ENCODE measurements at regions not wholly inside any gene's neighbourhood (a gene's known extent, or its start where the extent isn't known, plus 50 kb on each side); places are given as distances from the start of the nearest gene placed in this dataset.

DNA sequence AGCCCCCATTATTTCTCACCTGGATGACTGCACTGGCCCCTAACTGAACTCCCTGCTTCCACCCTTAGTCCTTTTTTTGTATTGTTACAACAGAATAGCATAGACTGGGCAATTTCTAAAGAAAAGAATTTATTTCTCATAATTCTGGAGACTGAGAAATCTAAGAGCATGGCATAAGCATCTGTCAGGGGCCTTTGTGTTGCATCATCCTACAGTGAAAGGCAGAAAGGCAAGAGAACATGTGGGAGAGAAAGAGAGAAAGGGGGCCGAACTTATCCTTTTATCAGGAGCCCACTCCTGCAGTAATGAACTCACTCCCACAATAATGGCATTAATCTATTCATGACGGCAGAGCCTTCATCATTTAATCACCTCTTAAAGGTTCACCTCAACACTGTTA lies 122.1 kb downstream of the EFNB1 start:
- H2AFZ ChIP-seq (ENCODE audit: low read depth) = no peak overlapping the region
- H3K79me2 ChIP-seq (ENCODE audit: insufficient read depth, low read depth) = no peaks in the 10 kb centered on the region
- H4K20me1 ChIP-seq (ENCODE audit: insufficient read depth) = no peaks in the 10 kb centered on the region
- no peaks in the 10 kb centered on the region for H3K36me3 ChIP-seq (ENCODE audit: insufficient read depth)
- H3K4me1 ChIP-seq (ENCODE audit: low read depth, poor library complexity, severe bottlenecking) = no peaks in the 10 kb centered on the region
- no peak overlapping the region for H3K9ac ChIP-seq
- no peak overlapping the region for H3K27ac ChIP-seq
- TF ChIP-seq CTCF (conservative IDR thresholded peaks at IDR 0.05; ENCODE audit: low read depth, low read length) = no peak
- H3K4me3 ChIP-seq (IDR thresholded peaks at IDR 0.05; ENCODE audit: insufficient read depth, low read depth, low read length) = no peak overlapping the region
- no peak overlapping the region for H3K4me2 ChIP-seq
- H3K27me3 ChIP-seq (ENCODE audit: insufficient read depth, low read depth) = no peaks in the 10 kb centered on the region

GRCh38 chrX:68947882-68948605 lies 119.2 kb downstream of the EFNB1 start:
- TF ChIP-seq CTCF (conservative IDR thresholded peaks at IDR 0.05; ENCODE audit: low read depth, low read length) = no peak
- no peaks in the 10 kb centered on the region for H3K27me3 ChIP-seq (ENCODE audit: insufficient read depth, low read depth)
- no peaks in the 10 kb centered on the region for H3K36me3 ChIP-seq (ENCODE audit: insufficient read depth)
- H3K4me2 ChIP-seq = no peak overlapping the region
- no peak overlapping the region for H3K27ac ChIP-seq
- H3K4me3 ChIP-seq (IDR thresholded peaks at IDR 0.05; ENCODE audit: insufficient read depth, low read depth, low read length) = no peak overlapping the region
- H4K20me1 ChIP-seq (ENCODE audit: insufficient read depth) = no peaks in the 10 kb centered on the region
- H2AFZ ChIP-seq (ENCODE audit: low read depth) = no peak overlapping the region
- no peaks in the 10 kb centered on the region for H3K79me2 ChIP-seq (ENCODE audit: insufficient read depth, low read depth)
- no peak overlapping the region for H3K9ac ChIP-seq
- H3K4me1 ChIP-seq (ENCODE audit: low read depth, poor library complexity, severe bottlenecking) = no peaks in the 10 kb centered on the region

DNA sequence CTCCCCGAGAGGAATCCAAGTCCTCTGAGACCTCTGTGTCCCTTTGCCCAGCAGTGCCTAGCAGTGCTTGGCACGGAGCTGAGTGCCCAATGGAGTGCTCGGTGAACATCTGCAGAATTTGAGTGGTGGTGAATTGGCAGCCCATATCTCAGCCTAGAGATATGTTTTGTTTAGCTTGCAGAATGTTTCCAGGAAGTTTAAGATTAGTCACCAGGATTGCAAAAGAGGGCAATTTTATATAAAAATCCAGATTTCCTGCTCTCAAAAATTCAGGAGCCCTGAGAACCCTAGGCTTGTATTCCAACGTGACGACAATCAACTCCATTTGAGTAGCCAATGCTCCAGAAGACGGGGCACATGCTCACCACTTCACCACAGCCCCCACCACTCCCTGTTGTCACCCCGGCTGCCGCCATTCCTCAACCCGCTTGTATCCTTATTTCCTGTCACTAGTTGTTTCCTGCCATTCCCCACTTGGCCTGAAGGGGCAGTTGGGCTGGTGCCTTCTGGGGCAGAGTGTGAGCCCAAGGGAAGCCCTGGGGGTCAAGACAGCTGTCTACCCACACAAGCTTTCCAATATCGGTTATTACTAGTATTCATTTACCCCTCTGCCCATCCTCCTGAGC lies 116.9 kb downstream of the EFNB1 start:
- H3K79me2 ChIP-seq (ENCODE audit: insufficient read depth, low read depth) = no peaks in the 10 kb centered on the region
- H4K20me1 ChIP-seq (ENCODE audit: insufficient read depth) = no peaks in the 10 kb centered on the region
- H3K9ac ChIP-seq = no peak overlapping the region
- H3K27ac ChIP-seq = no peak overlapping the region
- no peaks in the 10 kb centered on the region for H3K36me3 ChIP-seq (ENCODE audit: insufficient read depth)
- H3K27me3 ChIP-seq (ENCODE audit: insufficient read depth, low read depth) = no peaks in the 10 kb centered on the region
- H3K4me2 ChIP-seq = no peak overlapping the region
- no peak overlapping the region for H2AFZ ChIP-seq (ENCODE audit: low read depth)
- 0 out of 2 replicates have a peak, but pooled peaks have one; percentile 15 for TF ChIP-seq CTCF (conservative IDR thresholded peaks at IDR 0.05; ENCODE audit: low read depth, low read length)
- H3K4me3 ChIP-seq (IDR thresholded peaks at IDR 0.05; ENCODE audit: insufficient read depth, low read depth, low read length) = no peak overlapping the region
- H3K4me1 ChIP-seq (ENCODE audit: low read depth, poor library complexity, severe bottlenecking) = no peaks in the 10 kb centered on the region

- Histone ChIP-seq H3K4me1 (ENCODE audit: low read depth, poor library complexity, severe bottlenecking) (no peaks in the 10 kb centered on the region), H3K79me2 (ENCODE audit: insufficient read depth, low read depth) (no peaks in the 10 kb centered on the region), H3K4me2 (no peak overlapping the region), H3K9ac (no peak overlapping the region), H3K4me3 (IDR thresholded peaks at IDR 0.05; ENCODE audit: insufficient read depth, low read depth, low read length) (no peak overlapping the region), H2AFZ (ENCODE audit: low read depth) (no peak overlapping the region), H3K27ac (no peak overlapping the region), H3K36me3 (ENCODE audit: insufficient read depth) (no peaks in the 10 kb centered on the region), H3K27me3 (ENCODE audit: insufficient read depth, low read depth) (no peaks in the 10 kb centered on the region), H4K20me1 (ENCODE audit: insufficient read depth) (no peaks in the 10 kb centered on the region)
- no peak for TF ChIP-seq CTCF (conservative IDR thresholded peaks at IDR 0.05; ENCODE audit: low read depth, low read length)
Measured at GRCh38 chrX:68945081-68945602, 116.3 kb downstream of the EFNB1 start.

Measured in KMS-11 (cell line).